ENCODE measurements at regions not wholly inside any gene's neighbourhood (a gene's known extent, or its start where the extent isn't known, plus 50 kb on each side); places are given as distances from the start of the nearest gene placed in this dataset.

GRCh38 chr15:77831986-77832385, 199.3 kb upstream of the LINGO1 start:
- no peak for TF ChIP-seq NRL (CRISPR knock-in tag; IDR thresholded peaks at IDR 0.05; ENCODE audit: borderline replicate concordance)
- TF ChIP-seq NFIB (CRISPR knock-in tag; IDR thresholded peaks at IDR 0.05; ENCODE audit: borderline replicate concordance) = no peak
- TF ChIP-seq YY1 (IDR thresholded peaks at IDR 0.05; ENCODE audit: insufficient read depth, insufficient replicate concordance, low read depth, low read length) = no peak
- TF ChIP-seq ATF2 (CRISPR knock-in tag; IDR thresholded peaks at IDR 0.05) = no peak
- TF ChIP-seq CTCF (CRISPR knock-in tag; IDR thresholded peaks at IDR 0.05) = no peak
- TF ChIP-seq CREB1 (IDR thresholded peaks at IDR 0.05) = no peak
- no peak for TF ChIP-seq CREB1 (CRISPR knock-in tag; IDR thresholded peaks at IDR 0.05)
- no peak for TF ChIP-seq ZNF333 (CRISPR knock-in tag; IDR thresholded peaks at IDR 0.05; ENCODE audit: borderline replicate concordance)
- no peak for TF ChIP-seq FOXK1 (CRISPR knock-in tag; IDR thresholded peaks at IDR 0.05; ENCODE audit: borderline replicate concordance, low read depth)
- no peak for TF ChIP-seq REST (IDR thresholded peaks at IDR 0.05; ENCODE audit: borderline replicate concordance in 1 of 2, low read depth in 1 of 2, low read length in 2 of 2)
- TF ChIP-seq USF2 (IDR thresholded peaks at IDR 0.05; ENCODE audit: low read depth, low read length) = no peak
- no peak for TF ChIP-seq USF2 (CRISPR knock-in tag; IDR thresholded peaks at IDR 0.05; ENCODE audit: borderline replicate concordance)
- TF ChIP-seq JUN (CRISPR knock-in tag; IDR thresholded peaks at IDR 0.05) = no peak
- no peak for TF ChIP-seq NFRKB (IDR thresholded peaks at IDR 0.05)
- no peak for TF ChIP-seq ZNF615 (CRISPR knock-in tag; IDR thresholded peaks at IDR 0.05; ENCODE audit: borderline replicate concordance)
- no peak for TF ChIP-seq ARHGAP35 (CRISPR knock-in tag; IDR thresholded peaks at IDR 0.05; ENCODE audit: borderline replicate concordance)
